Skeletal muscle tissue (tissue), 3 donors: ENCODE measurements at regions not wholly inside any gene's neighbourhood (a gene's known extent, or its start where the extent isn't known, plus 50 kb on each side); places are given as distances from the start of the nearest gene placed in this dataset.
A peak's percentile ranks its signal among the peaks of the same experiment; 100 is the strongest.
"Not testable (repeated sequence)": the region's sequence is repeated elsewhere in the genome, so short reads cannot be mapped to it uniquely, and the experiment has no call there.

ENCODE experiments used
- H3K27ac ChIP-seq: one replicate; pipeline ENCODE4 v1.7.0; 2013; ENCODE audit warnings: mild to moderate bottlenecking, low read depth, low read length, inconsistent platforms
- H3K27me3 ChIP-seq, 3 donors: one replicate each; pipeline ENCODE4 v1.7.0; 2013; ENCODE audit warnings: low read length in 3 of 3; ENCODE audit not compliant: control insufficient read depth in 3 of 3, insufficient read depth in 3 of 3
- H3K36me3 ChIP-seq, 3 donors: one replicate each; pipeline ENCODE4 v1.7.0; 2013; ENCODE audit warnings: low read length in 3 of 3; ENCODE audit not compliant: control insufficient read depth in 3 of 3, insufficient read depth in 3 of 3
- H3K4me1 ChIP-seq, 3 donors: one replicate each; pipeline ENCODE4 v1.7.0; 2013; ENCODE audit warnings: low read length in 3 of 3, mild to moderate bottlenecking in 3 of 3; ENCODE audit not compliant: control insufficient read depth in 3 of 3, insufficient read depth in 3 of 3
- H3K4me3 ChIP-seq, 3 donors: one replicate each; pipeline ENCODE4 v1.7.0; 2013; ENCODE audit warnings: low read length in 3 of 3
- H3K9ac ChIP-seq, 3 donors: one replicate each; pipeline ENCODE4 v1.7.0; 2013; ENCODE audit warnings: low read length in 3 of 3, mild to moderate bottlenecking in 3 of 3, moderate library complexity in 2 of 3, low read depth in 1 of 3
- H3K9me3 ChIP-seq, 3 donors: one replicate each; pipeline ENCODE4 v1.7.0; 2013; ENCODE audit warnings: low read length in 3 of 3; ENCODE audit not compliant: control insufficient read depth in 3 of 3
- donor health status: Osteomylitis.

- Histone ChIP-seq H3K9me3 (no peaks in the 10 kb centered on the region), H3K27ac (no peak overlapping the region), H3K4me3 (no peak overlapping the region), H3K36me3 (no peaks in the 10 kb centered on the region), H3K27me3 (peaks cover 0 to 5% (median 2%) of the 10 kb centered on the region in 3 donors), H3K9ac (no peak overlapping the region), H3K4me1 (peaks cover 6 to 11% (median 11%) of the 10 kb centered on the region in 3 donors)
Observed at GRCh38 chr19:33866696-33867095, 70.0 kb downstream of the KCTD15 start.

GRCh38 chr19:33868076-33868735 lies 71.5 kb downstream of the KCTD15 start:
- Histone ChIP-seq H3K4me1 (peaks cover 6 to 11% (median 11%) of the 10 kb centered on the region in 3 donors), H3K36me3 (no peaks in the 10 kb centered on the region), H3K27me3 (peaks cover 0 to 5% (median 2%) of the 10 kb centered on the region in 3 donors), H3K9ac (peak overlapping the region; percentile 54 to 75 (median 56)), H3K9me3 (no peaks in the 10 kb centered on the region), H3K27ac (peak overlapping the region; percentile 19), H3K4me3 (peak overlapping the region; percentile 49 to 66 (median 65))

- no peak overlapping the region for H3K27ac ChIP-seq
- no peaks in the 10 kb centered on the region for H3K36me3 ChIP-seq
- H3K9ac ChIP-seq, result peak overlapping the region; percentile 54 to 75 (median 56)
- peaks cover 0 to 5% (median 2%) of the 10 kb centered on the region in 3 donors for H3K27me3 ChIP-seq
- no peaks in the 10 kb centered on the region for H3K9me3 ChIP-seq
- H3K4me1 ChIP-seq, result peaks cover 6 to 11% (median 11%) of the 10 kb centered on the region in 3 donors
- peak overlapping the region; percentile 49 to 66 (median 65) for H3K4me3 ChIP-seq
Observed at GRCh38 chr19:33868788-33869412, 72.2 kb downstream of the KCTD15 start.

GRCh38 chr19:33870298-33870932 lies 73.7 kb downstream of the KCTD15 start:
- H3K9me3 ChIP-seq, H3K36me3 ChIP-seq, H3K27ac ChIP-seq, H3K27me3 ChIP-seq, H3K9ac ChIP-seq, H3K4me3 ChIP-seq: not testable (repeated sequence)
- H3K4me1 ChIP-seq, result peaks cover 6 to 11% (median 11%) of the 10 kb centered on the region in 3 donors

GRCh38 chr19:33871605-33872004 lies 74.9 kb downstream of the KCTD15 start:
- Histone ChIP-seq H3K9me3 (no peaks in the 10 kb centered on the region), H3K36me3 (no peaks in the 10 kb centered on the region), H3K27ac (no peak overlapping the region), H3K27me3 (peaks cover 0 to 5% (median 0%) of the 10 kb centered on the region in 3 donors), H3K4me1 (peaks cover 6 to 11% (median 11%) of the 10 kb centered on the region in 3 donors), H3K9ac (no peak overlapping the region), H3K4me3 (no peak overlapping the region)

- Histone ChIP-seq H3K4me1 (peaks cover 6 to 11% (median 11%) of the 10 kb centered on the region in 3 donors), H3K27ac (no peak overlapping the region), H3K36me3 (no peaks in the 10 kb centered on the region), H3K27me3 (peaks cover 0 to 5% (median 0%) of the 10 kb centered on the region in 3 donors), H3K9me3 (no peaks in the 10 kb centered on the region), H3K4me3 (no peak overlapping the region), H3K9ac (no peak overlapping the region)
Observed at GRCh38 chr19:33872445-33873320, 76.0 kb downstream of the KCTD15 start.

GRCh38 chr19:33875071-33875470 lies 78.4 kb downstream of the KCTD15 start:
- Histone ChIP-seq H3K36me3 (no peaks in the 10 kb centered on the region), H3K4me1 (peaks cover 0 to 6% (median 2%) of the 10 kb centered on the region in 3 donors), H3K9ac (no peak overlapping the region), H3K27ac (no peak overlapping the region), H3K9me3 (no peaks in the 10 kb centered on the region), H3K27me3 (peaks cover 0 to 3% (median 0%) of the 10 kb centered on the region in 3 donors), H3K4me3 (no peak overlapping the region)

GRCh38 chr19:33876192-33876591 lies 79.5 kb downstream of the KCTD15 start:
- H3K4me1 ChIP-seq, result peaks cover 0 to 8% (median 2%) of the 10 kb centered on the region in 3 donors
- H3K36me3 ChIP-seq, result no peaks in the 10 kb centered on the region

GRCh38 chr19:33878030-33878544 lies 81.4 kb downstream of the KCTD15 start:
- no peaks in the 10 kb centered on the region for H3K9me3 ChIP-seq
- H3K9ac ChIP-seq, result no peak overlapping the region
- no peak overlapping the region for H3K27ac ChIP-seq
- H3K36me3 ChIP-seq, result no peaks in the 10 kb centered on the region
- H3K4me1 ChIP-seq, result peaks cover 0 to 8% (median 2%) of the 10 kb centered on the region in 3 donors
- no peak overlapping the region for H3K4me3 ChIP-seq
- H3K27me3 ChIP-seq, result peaks cover 0 to 3% (median 0%) of the 10 kb centered on the region in 3 donors

More at GRCh38 chr19:33876192-33876591, 79.5 kb downstream of the KCTD15 start:
- Histone ChIP-seq H3K9ac (no peak overlapping the region), H3K9me3 (no peaks in the 10 kb centered on the region), H3K27ac (no peak overlapping the region), H3K4me3 (no peak overlapping the region), H3K27me3 (peaks cover 0 to 3% (median 0%) of the 10 kb centered on the region in 3 donors)
